HCT116 (cell line): ENCODE measurements at regions not wholly inside any gene's neighbourhood (a gene's known extent, or its start where the extent isn't known, plus 50 kb on each side); places are given as distances from the start of the nearest gene placed in this dataset.
A peak's percentile ranks its signal among the peaks of the same experiment; 100 is the strongest.

Experiments used
- ATAC-seq: fragments of 200-7000 bp; cut with Tn5 transposase; 2 replicates; pipeline ENCODE4 v1.9.1; 2020; ENCODE audit warnings: mild to moderate bottlenecking, moderate library complexity
- BruUV-seq: library from RNA; stranded (reverse); fragments of 400-500 nt; replicated peaks from 2 replicates; lab custom pipeline; 2021; lab: Mats Ljungman, UMichigan
- CTCF ChIA-PET: fragments of 300-600 bp; sonication (Branson Sonifier 250); formaldehyde crosslinking; loops from one replicate; lab custom pipeline; 2021; ENCODE audit warnings: antibody characterized with exemption; lab: Charles Lee
- POLR2A ChIA-PET: fragments of 300-600, 350-600 bp; sonication (Branson Sonifier 250); formaldehyde crosslinking; loops from one replicate; lab custom pipeline; 2021; ENCODE audit warnings: antibody characterized with exemption; lab: Charles Lee
- RAD21 ChIA-PET, 2 experiments: fragments of 300-600 bp; sonication (Branson Sonifier 250); formaldehyde crosslinking; loops; one replicate each; lab custom pipeline; 2023; ENCODE audit warnings: low total read pairs in 2 of 2; ENCODE audit not compliant: uncharacterized antibody in 2 of 2, unreplicated experiment in 2 of 2, low non-redundant PET in 1 of 2; lab: Charles Lee
- DNase-seq: peaks from one replicate; pipeline ENCODE4 v3.0.0-alpha.2; 2010; ENCODE audit warnings: low read depth, low spot score
- H2AFZ ChIP-seq: fragments of 200-600 bp; shearing (Covaris generic), sonication (generic); 2 replicates; pipeline ENCODE4 v1.6.1; 2017; ENCODE audit warnings: low read depth, mixed run types, mixed read lengths, antibody characterized with exemption, low read length; ENCODE audit not compliant: poor library complexity, severe bottlenecking
- H3K27ac ChIP-seq: 2 replicates; pipeline ENCODE4 v1.5.1; 2012; ENCODE audit warnings: low read depth, low read length
- H3K27me3 ChIP-seq: fragments of 200-600 bp; sonication (generic); 2 replicates; pipeline ENCODE4 v1.6.1; 2016; ENCODE audit warnings: mixed run types, low read length, mixed read lengths; ENCODE audit not compliant: insufficient read depth
- H3K36me3 ChIP-seq, 2 experiments: fragments of 200-500 bp in 1 of 2; fragments of 200-600 bp in 1 of 2; sonication (Bioruptor generic) in 1 of 2; sonication (generic) in 1 of 2; 2 replicates each; pipeline versions ENCODE4 v1.5.1 to v1.6.1; 2014 to 2016; ENCODE audit warnings: low read length in 2 of 2, inconsistent platforms in 1 of 2, mixed read lengths in 1 of 2, mixed run types in 1 of 2; ENCODE audit not compliant: insufficient read depth in 2 of 2, control insufficient read depth in 1 of 2
- H3K4me1 ChIP-seq, 2 experiments: fragments of 200-600 bp in 1 of 2; sonication (generic) in 1 of 2; 2 replicates each; pipeline versions ENCODE4 v1.5.1 to v1.6.1; 2012 to 2017; ENCODE audit warnings: low read length in 2 of 2, inconsistent platforms in 1 of 2, mild to moderate bottlenecking in 1 of 2, mixed read lengths in 1 of 2, mixed run types in 1 of 2, moderate library complexity in 1 of 2; ENCODE audit not compliant: insufficient read depth in 2 of 2, control insufficient read depth in 1 of 2
- H3K4me2 ChIP-seq: fragments of 200-600 bp; sonication (generic); 2 replicates; pipeline ENCODE4 v1.6.1; 2017; ENCODE audit warnings: mixed run types, low read length, mixed read lengths
- H3K4me3 ChIP-seq, 2 experiments: fragments of 200-600 bp in 1 of 2; sonication (generic) in 1 of 2; replicated peaks in 1 of 2; 2 replicates each; pipeline ENCODE4 v1.5.1; 2011 to 2016; ENCODE audit warnings: low read length in 2 of 2, control low read depth in 1 of 2, low read depth in 1 of 2, mild to moderate bottlenecking in 1 of 2, mixed read lengths in 1 of 2, mixed run types in 1 of 2
- H3K79me2 ChIP-seq: fragments of 200-600 bp; sonication (generic); 2 replicates; pipeline ENCODE4 v1.6.1; 2017; ENCODE audit warnings: mild to moderate bottlenecking, mixed run types, low read length, moderate library complexity, mixed read lengths; ENCODE audit not compliant: insufficient read depth
- H3K9ac ChIP-seq: fragments of 200-600 bp; sonication (generic); 2 replicates; pipeline ENCODE4 v1.6.1; 2016; ENCODE audit warnings: low read length, mixed read lengths
- H3K9me2 ChIP-seq: fragments of 200-600 bp; sonication (generic), shearing (Covaris generic); 2 replicates; pipeline ENCODE4 v1.6.1; 2017; ENCODE audit warnings: mixed run types, mild to moderate bottlenecking, moderate library complexity; ENCODE audit not compliant: insufficient read depth
- H3K9me3 ChIP-seq, 2 experiments: fragments of 200-500 bp in 1 of 2; fragments of 200-600 bp in 1 of 2; sonication (Bioruptor generic) in 1 of 2; sonication (generic) in 1 of 2; 2 replicates each; pipeline ENCODE4 v1.6.1; 2014 to 2017; ENCODE audit warnings: low read length in 2 of 2, mixed read lengths in 2 of 2, inconsistent platforms in 1 of 2, low read depth in 1 of 2, mild to moderate bottlenecking in 1 of 2, mixed run types in 1 of 2, moderate library complexity in 1 of 2; ENCODE audit not compliant: control insufficient read depth in 1 of 2, insufficient read depth in 1 of 2
- H4K20me1 ChIP-seq: fragments of 200-600 bp; sonication (generic), shearing (Covaris generic); 2 replicates; pipeline ENCODE4 v1.6.1; 2017; ENCODE audit warnings: mixed run types, mild to moderate bottlenecking, moderate library complexity; ENCODE audit not compliant: insufficient read depth
- EGR1 ChIP-seq: IDR thresholded peaks from 2 replicates; pipeline ENCODE4 v1.6.1; 2012; ENCODE audit warnings: low read depth
- EZH2phosphoT487 ChIP-seq: fragments of 200-600 bp; IDR thresholded peaks from 2 replicates; pipeline ENCODE4 v1.6.1; 2018; ENCODE audit warnings: antibody characterized with exemption, borderline replicate concordance
- FOSL1 ChIP-seq: IDR thresholded peaks from 2 replicates; pipeline ENCODE4 v1.6.1; 2012; ENCODE audit warnings: low read depth
- JUND ChIP-seq: IDR thresholded peaks from 2 replicates; pipeline ENCODE4 v1.6.1; 2012
- POLR2A ChIP-seq: IDR thresholded peaks from 2 replicates; pipeline ENCODE4 v1.7.0; 2011; ENCODE audit warnings: borderline replicate concordance; ENCODE audit not compliant: insufficient read depth, insufficient read length; ENCODE audit errors: extremely low read depth
- POLR2AphosphoS5 ChIP-seq: IDR thresholded peaks from 2 replicates; pipeline ENCODE4 v1.6.1; 2011; ENCODE audit warnings: mild to moderate bottlenecking, low read depth, low read length, moderate library complexity
- RAD21 ChIP-seq: IDR thresholded peaks from 2 replicates; pipeline ENCODE4 v1.6.1; 2012; ENCODE audit warnings: low read depth, mild to moderate bottlenecking
- REST ChIP-seq: IDR thresholded peaks from 2 replicates; pipeline ENCODE4 v1.6.1; 2012; ENCODE audit warnings: low read depth
- YY1 ChIP-seq: IDR thresholded peaks from 2 replicates; pipeline ENCODE4 v1.6.1; 2011; ENCODE audit warnings: low read length, low read depth, moderate library complexity, mild to moderate bottlenecking; ENCODE audit not compliant: insufficient replicate concordance; ENCODE audit errors: extremely low read depth
- ZBTB33 ChIP-seq: IDR thresholded peaks from 2 replicates; pipeline ENCODE4 v1.6.1; 2011; ENCODE audit warnings: mild to moderate bottlenecking, low read length, moderate library complexity; ENCODE audit not compliant: insufficient replicate concordance; ENCODE audit errors: extremely low read depth
- ZNF274 ChIP-seq: fragments of 200-500 bp; sonication (Bioruptor generic); IDR thresholded peaks from 2 replicates; pipeline ENCODE4 v1.6.1; 2014; ENCODE audit warnings: mild to moderate bottlenecking, low read depth, low read length, inconsistent platforms
- intact Hi-C: fragments of 100-400 bp; cut with micrococcal nuclease; formaldehyde crosslinking; loops from 2 replicates; pipeline ENCODE4 v1.10.0; 2022

GRCh38 chr1:115190540-115191170 lies 101.4 kb upstream of the TSPAN2 start:
- no peaks in the 10 kb centered on the region for H3K27me3 ChIP-seq
- H2AFZ ChIP-seq, result peak overlapping the region; percentile 40
- H3K9me3 ChIP-seq, result no peaks in the 10 kb centered on the region
- peak overlapping the region; percentile 70 for H3K4me2 ChIP-seq
- POLR2A ChIA-PET, result no interaction called here
- peaks cover 11 to 40% of the 10 kb centered on the region in 2 experiments; a peak in 3 of 4 replicates for H3K4me1 ChIP-seq
- intact Hi-C loops, result no loop called here
- H3K79me2 ChIP-seq, result no peaks in the 10 kb centered on the region
- peak overlapping the region in 1 of 2 experiments; percentile 22; a peak in 1 of 4 replicates for H3K4me3 ChIP-seq
- H3K36me3 ChIP-seq, result no peaks in the 10 kb centered on the region
- peak overlapping the region; percentile 40; the same call in 1 of the 2 replicates for H3K27ac ChIP-seq
- no peaks in the 10 kb centered on the region for H3K9me2 ChIP-seq
- BruUV-seq, result no TSS peak
- no peak for TF ChIP-seq YY1
- TF ChIP-seq POLR2AphosphoS5, result no peak
- H4K20me1 ChIP-seq, result no peaks in the 10 kb centered on the region
- peak overlapping the region; percentile 40 for H3K9ac ChIP-seq
- RAD21 ChIA-PET, result no interaction called here
- ATAC-seq, result no peak
- CTCF ChIA-PET, result no interaction called here
- no peak for DNase-seq

GRCh38 chr1:115189814-115190539 lies 100.7 kb upstream of the TSPAN2 start:
- POLR2A ChIA-PET, result no interaction called here
- TF ChIP-seq EZH2phosphoT487 (no peak), ZBTB33 (no peak), EGR1 (no peak), RAD21 (peak; percentile 14; the same call in 1 of the 2 replicates), YY1 (no peak), JUND (peak; percentile 83), ZNF274 (no peak), FOSL1 (peak; percentile 80), REST (no peak), POLR2A (no peak), POLR2AphosphoS5 (peak; percentile 35; the same call in 1 of the 2 replicates)

More at GRCh38 chr1:115189814-115190539, 100.7 kb upstream of the TSPAN2 start:
- no peaks in the 10 kb centered on the region for H3K36me3 ChIP-seq
- H3K9me3 ChIP-seq, result no peaks in the 10 kb centered on the region
- peak overlapping the region; percentile 70 for H3K4me2 ChIP-seq
- BruUV-seq, result no TSS peak
- no peaks in the 10 kb centered on the region for H3K79me2 ChIP-seq
- H3K4me1 ChIP-seq, result peaks cover 11 to 43% of the 10 kb centered on the region in 2 experiments; a peak in 3 of 4 replicates
- no peaks in the 10 kb centered on the region for H3K27me3 ChIP-seq
- peak overlapping the region; percentile 40 for H2AFZ ChIP-seq
- peak overlapping the region; percentile 40 for H3K9ac ChIP-seq
- peak overlapping the region; percentile 40; the same call in 1 of the 2 replicates for H3K27ac ChIP-seq
- DNase-seq (peak; percentile 56), ATAC-seq (peak; percentile 83)
- intact Hi-C loops, result no loop called here
- ChIA-PET CTCF (no interaction called here), RAD21 (no interaction called here)
- peak overlapping the region in 1 of 2 experiments; percentile 22; a peak in 2 of 4 replicates for H3K4me3 ChIP-seq
- no peaks in the 10 kb centered on the region for H3K9me2 ChIP-seq
- H4K20me1 ChIP-seq, result no peaks in the 10 kb centered on the region
